ENCODE measurements at regions not wholly inside any gene's neighbourhood (a gene's known extent, or its start where the extent isn't known, plus 50 kb on each side); places are given as distances from the start of the nearest gene placed in this dataset.

- no peaks in the 10 kb centered on the region for H3F3A ChIP-seq (replicated peaks; ENCODE audit: low read depth)
- H2AFZ ChIP-seq: no peak overlapping the region
- Mint-ChIP-seq H3K27me3 (ENCODE audit: insufficient read depth, low read depth, poor library complexity) (no peaks in the 10 kb centered on the region), H3K4me1 (no peaks in the 10 kb centered on the region), H3K27ac (no peak overlapping the region), H3K4me3 (no peak overlapping the region), H3K36me3 (ENCODE audit: low read depth) (no peaks in the 10 kb centered on the region), H3K9me3 (no peaks in the 10 kb centered on the region)
- DNase-seq (ENCODE audit: low spot score): no peak
- H4K20me1 ChIP-seq (replicated peaks; ENCODE audit: insufficient read depth): no peaks in the 10 kb centered on the region
- no peak overlapping the region for H3K4me3 ChIP-seq
- TF ChIP-seq EZH2 (IDR thresholded peaks at IDR 0.05; ENCODE audit: low read depth, unreplicated experiment): no peak
- TF ChIP-seq REST (IDR thresholded peaks at IDR 0.05; ENCODE audit: unreplicated experiment): no peak
- no peak for TF ChIP-seq ZNF462 (CRISPR knock-in tag; IDR thresholded peaks at IDR 0.05)
- no peak for TF ChIP-seq NANOG (IDR thresholded peaks at IDR 0.05; ENCODE audit: borderline replicate concordance)
- no peak for TF ChIP-seq EZH2phosphoT487 (IDR thresholded peaks at IDR 0.05; ENCODE audit: unreplicated experiment)
- TF ChIP-seq ETS1 (IDR thresholded peaks at IDR 0.05): no peak
- no peak for TF ChIP-seq POLR2AphosphoS5 (IDR thresholded peaks at IDR 0.05; ENCODE audit: low read depth)
- TF ChIP-seq CREB1 (CRISPR knock-in tag; IDR thresholded peaks at IDR 0.05; ENCODE audit: low read depth): no peak
- TF ChIP-seq ZNF331 (CRISPR knock-in tag; IDR thresholded peaks at IDR 0.05; ENCODE audit: low read depth): no peak
- TF ChIP-seq ZNF114 (CRISPR knock-in tag; IDR thresholded peaks at IDR 0.05): no peak
- TF ChIP-seq STAT1 (IDR thresholded peaks at IDR 0.05; ENCODE audit: unreplicated experiment): no peak
- TF ChIP-seq CTCF (conservative IDR thresholded peaks at IDR 0.05; ENCODE audit: low read depth in 2 of 2): no peak
- no peak for TF ChIP-seq JUNB (IDR thresholded peaks at IDR 0.05; ENCODE audit: unreplicated experiment)
- no peaks in the 10 kb centered on the region for H3K27me3 ChIP-seq (ENCODE audit: insufficient read depth)
- H3K9me2 ChIP-seq (ENCODE audit: insufficient read depth): 0 out of 2 replicates have a peak, but pooled peaks cover under 1% of the 10 kb centered on the region
- ATAC-seq: no peak
- no peaks in the 10 kb centered on the region for H3K79me2 ChIP-seq (replicated peaks; ENCODE audit: insufficient read depth)
- H3K4me2 ChIP-seq: no peak overlapping the region
- no peaks in the 10 kb centered on the region for H3K36me3 ChIP-seq (ENCODE audit: insufficient read depth)
- no peak overlapping the region for H3K27ac ChIP-seq (ENCODE audit: low read depth)
- H3K4me1 ChIP-seq (ENCODE audit: insufficient read depth): no peaks in the 10 kb centered on the region
Measured at GRCh38 chr10:7069706-7070105, 341.1 kb downstream of the SFMBT2 start.
